ENCODE measurements at regions not wholly inside any gene's neighbourhood (a gene's known extent, or its start where the extent isn't known, plus 50 kb on each side); places are given as distances from the start of the nearest gene placed in this dataset.
A peak's percentile ranks its signal among the peaks of the same experiment; 100 is the strongest.

DNA sequence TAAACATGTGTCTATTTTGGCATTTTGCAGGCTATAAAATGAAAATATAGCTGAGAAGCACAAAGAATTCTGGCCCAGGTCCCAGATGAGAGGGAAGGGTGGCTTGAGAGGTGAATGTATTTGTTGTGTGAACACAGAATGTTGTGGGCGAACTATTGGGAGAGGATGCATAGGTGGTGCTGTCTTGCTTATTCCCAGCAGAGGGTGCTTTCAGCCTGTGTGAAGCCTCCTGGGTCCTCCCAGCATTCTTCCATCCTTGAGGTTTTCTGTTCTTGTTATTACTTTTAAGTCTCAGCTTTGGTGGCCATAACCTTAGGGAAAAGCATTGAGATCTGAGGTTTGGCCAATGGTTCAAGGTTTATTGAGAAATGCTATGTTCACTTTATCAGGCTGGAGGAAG is 108.7 kb upstream of the SNX19 start:
- DNase-seq: peak; percentile 12 to 23 (median 14)
- 48 to 65% methylated on average over 1 of the region's 1 CpG for WGBS, 2 donors

GRCh38 chr11:131025421-131026125 is 109.3 kb upstream of the SNX19 start:
- Histone ChIP-seq H3K9ac (ENCODE audit: insufficient read depth in 1 of 2, low read length in 2 of 2) (no peak overlapping the region), H3K9me3 (ENCODE audit: control insufficient read depth in 4 of 4, insufficient read depth in 3 of 4, low read length in 3 of 4) (no peaks in the 10 kb centered on the region), H3K27ac (ENCODE audit: low read depth in 1 of 2, low read length in 1 of 2) (no peak overlapping the region), H3K27me3 (ENCODE audit: control insufficient read depth in 3 of 3, insufficient read depth in 3 of 3, low read length in 2 of 3) (peaks cover 0 to 3% (median 0%) of the 10 kb centered on the region in 3 donors), H3K4me1 (ENCODE audit: control insufficient read depth in 5 of 5, insufficient read depth in 5 of 5, low read length in 5 of 5) (no peaks in the 10 kb centered on the region), H3K4me3 (no peak overlapping the region), H3K36me3 (ENCODE audit: control insufficient read depth in 4 of 4, insufficient read depth in 4 of 4, low read length in 4 of 4) (no peaks in the 10 kb centered on the region)
- DNase-seq (no peak), ATAC-seq (ENCODE audit: insufficient read depth, low FRiP score) (no peak)
- WGBS, 2 donors: 60 to 69% methylated on average over 7 of the region's 7 CpGs
- TF ChIP-seq, protein P1, sequence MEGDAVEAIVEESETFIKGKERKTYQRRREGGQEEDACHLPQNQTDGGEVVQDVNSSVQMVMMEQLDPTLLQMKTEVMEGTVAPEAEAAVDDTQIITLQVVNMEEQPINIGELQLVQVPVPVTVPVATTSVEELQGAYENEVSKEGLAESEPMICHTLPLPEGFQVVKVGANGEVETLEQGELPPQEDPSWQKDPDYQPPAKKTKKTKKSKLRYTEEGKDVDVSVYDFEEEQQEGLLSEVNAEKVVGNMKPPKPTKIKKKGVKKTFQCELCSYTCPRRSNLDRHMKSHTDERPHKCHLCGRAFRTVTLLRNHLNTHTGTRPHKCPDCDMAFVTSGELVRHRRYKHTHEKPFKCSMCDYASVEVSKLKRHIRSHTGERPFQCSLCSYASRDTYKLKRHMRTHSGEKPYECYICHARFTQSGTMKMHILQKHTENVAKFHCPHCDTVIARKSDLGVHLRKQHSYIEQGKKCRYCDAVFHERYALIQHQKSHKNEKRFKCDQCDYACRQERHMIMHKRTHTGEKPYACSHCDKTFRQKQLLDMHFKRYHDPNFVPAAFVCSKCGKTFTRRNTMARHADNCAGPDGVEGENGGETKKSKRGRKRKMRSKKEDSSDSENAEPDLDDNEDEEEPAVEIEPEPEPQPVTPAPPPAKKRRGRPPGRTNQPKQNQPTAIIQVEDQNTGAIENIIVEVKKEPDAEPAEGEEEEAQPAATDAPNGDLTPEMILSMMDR (IDR thresholded peaks at IDR 0.05; ENCODE audit: control extremely low read depth, extremely low read depth): no peak

More for the DNA sequence above, 108.7 kb upstream of the SNX19 start:
- no peak for ATAC-seq (ENCODE audit: insufficient read depth, low FRiP score)
- no peak overlapping the region for H3K9ac ChIP-seq (ENCODE audit: insufficient read depth in 1 of 2, low read length in 2 of 2)
- TF ChIP-seq, protein P1 (IDR thresholded peaks at IDR 0.05; ENCODE audit: control extremely low read depth, extremely low read depth): no peak
- H3K4me3 ChIP-seq: no peak overlapping the region
- H3K4me1 ChIP-seq (ENCODE audit: control insufficient read depth in 5 of 5, insufficient read depth in 5 of 5, low read length in 5 of 5): no peaks in the 10 kb centered on the region
- H3K9me3 ChIP-seq (ENCODE audit: control insufficient read depth in 4 of 4, insufficient read depth in 3 of 4, low read length in 3 of 4): no peaks in the 10 kb centered on the region
- no peak overlapping the region for H3K27ac ChIP-seq (ENCODE audit: low read depth in 1 of 2, low read length in 1 of 2)
- peaks cover 0 to 3% (median 0%) of the 10 kb centered on the region in 3 donors for H3K27me3 ChIP-seq (ENCODE audit: control insufficient read depth in 3 of 3, insufficient read depth in 3 of 3, low read length in 2 of 3)
- H3K36me3 ChIP-seq (ENCODE audit: control insufficient read depth in 4 of 4, insufficient read depth in 4 of 4, low read length in 4 of 4): no peaks in the 10 kb centered on the region

DNA sequence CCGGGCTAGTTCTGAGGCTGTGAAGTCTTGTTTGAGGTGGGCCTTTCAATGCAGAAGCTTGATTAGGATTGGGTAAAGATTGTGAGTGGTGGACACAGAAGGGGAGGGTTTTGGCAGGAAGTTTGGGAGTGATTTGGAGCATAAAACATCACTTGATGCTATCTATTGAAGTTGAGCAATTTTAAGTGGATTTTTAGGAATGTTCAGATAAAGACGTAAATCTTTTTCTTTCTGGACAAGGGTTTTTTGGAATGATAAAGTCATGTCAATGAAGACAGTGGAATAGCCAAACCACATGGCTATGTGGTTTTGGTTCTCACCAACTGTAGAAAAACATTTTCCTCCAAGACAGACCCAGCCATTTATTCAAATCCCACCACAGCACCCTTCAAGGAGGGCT is 111.2 kb upstream of the SNX19 start:
- no peak for DNase-seq
- TF ChIP-seq, protein P1 (IDR thresholded peaks at IDR 0.05; ENCODE audit: control extremely low read depth, extremely low read depth): no peak
- Histone ChIP-seq H3K9me3 (ENCODE audit: control insufficient read depth in 4 of 4, insufficient read depth in 3 of 4, low read length in 3 of 4) (no peaks in the 10 kb centered on the region), H3K27me3 (ENCODE audit: control insufficient read depth in 3 of 3, insufficient read depth in 3 of 3, low read length in 2 of 3) (peaks cover 0 to 3% (median 0%) of the 10 kb centered on the region in 3 donors), H3K4me3 (no peak overlapping the region), H3K4me1 (ENCODE audit: control insufficient read depth in 5 of 5, insufficient read depth in 5 of 5, low read length in 5 of 5) (no peaks in the 10 kb centered on the region), H3K27ac (ENCODE audit: low read depth in 1 of 2, low read length in 1 of 2) (no peak overlapping the region), H3K36me3 (ENCODE audit: control insufficient read depth in 4 of 4, insufficient read depth in 4 of 4, low read length in 4 of 4) (no peaks in the 10 kb centered on the region), H3K9ac (ENCODE audit: insufficient read depth in 1 of 2, low read length in 2 of 2) (no peak overlapping the region)
- no peak for ATAC-seq (ENCODE audit: insufficient read depth, low FRiP score)
- 65 to 86% methylated on average over 2 of the region's 2 CpGs for WGBS, 2 donors
